Uterus (tissue), 2 donors: ENCODE measurements at regions not wholly inside any gene's neighbourhood (a gene's known extent, or its start where the extent isn't known, plus 50 kb on each side); places are given as distances from the start of the nearest gene placed in this dataset.

Experiments
- POLR2A ChIP-seq, 2 donors: fragments of 450-650 bp; IDR thresholded peaks; one replicate each; pipeline ENCODE4 v1.6.1; 2016; ENCODE audit warnings: antibody characterized with exemption in 2 of 2, mild to moderate bottlenecking in 1 of 2, moderate library complexity in 1 of 2
- TF ChIP-seq, protein P1 (sequence below), 4 experiments: fragments of 200-600 bp in 2 of 4; fragments of 450-650 bp in 2 of 4; sonication (generic) in 2 of 4; IDR thresholded peaks; one replicate each; pipeline ENCODE4 v1.5.1; 2016 to 2019; ENCODE audit warnings: antibody characterized with exemption in 4 of 4, mild to moderate bottlenecking in 2 of 4, moderate library complexity in 1 of 4

DNA sequence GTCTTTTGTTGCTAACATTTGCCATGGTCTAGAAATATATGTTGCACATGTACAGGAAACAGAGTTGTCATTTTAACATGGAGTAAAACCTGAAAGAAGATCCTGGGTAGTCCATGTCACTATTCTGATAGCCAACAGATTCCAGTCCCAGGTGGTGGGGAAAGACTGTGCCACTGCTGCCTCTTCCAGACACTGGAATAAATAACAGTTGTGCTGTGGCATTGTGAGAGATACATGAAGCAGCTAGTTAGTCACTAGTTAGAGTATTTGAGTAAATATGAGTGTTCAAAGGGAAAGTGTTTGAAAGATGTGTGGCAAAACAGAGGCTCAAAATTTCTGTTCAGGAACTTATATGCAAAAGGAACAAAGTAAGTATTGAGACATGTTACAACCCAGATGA lies 1408.3 kb downstream of the EFNA5 start:
- TF ChIP-seq, protein P1, sequence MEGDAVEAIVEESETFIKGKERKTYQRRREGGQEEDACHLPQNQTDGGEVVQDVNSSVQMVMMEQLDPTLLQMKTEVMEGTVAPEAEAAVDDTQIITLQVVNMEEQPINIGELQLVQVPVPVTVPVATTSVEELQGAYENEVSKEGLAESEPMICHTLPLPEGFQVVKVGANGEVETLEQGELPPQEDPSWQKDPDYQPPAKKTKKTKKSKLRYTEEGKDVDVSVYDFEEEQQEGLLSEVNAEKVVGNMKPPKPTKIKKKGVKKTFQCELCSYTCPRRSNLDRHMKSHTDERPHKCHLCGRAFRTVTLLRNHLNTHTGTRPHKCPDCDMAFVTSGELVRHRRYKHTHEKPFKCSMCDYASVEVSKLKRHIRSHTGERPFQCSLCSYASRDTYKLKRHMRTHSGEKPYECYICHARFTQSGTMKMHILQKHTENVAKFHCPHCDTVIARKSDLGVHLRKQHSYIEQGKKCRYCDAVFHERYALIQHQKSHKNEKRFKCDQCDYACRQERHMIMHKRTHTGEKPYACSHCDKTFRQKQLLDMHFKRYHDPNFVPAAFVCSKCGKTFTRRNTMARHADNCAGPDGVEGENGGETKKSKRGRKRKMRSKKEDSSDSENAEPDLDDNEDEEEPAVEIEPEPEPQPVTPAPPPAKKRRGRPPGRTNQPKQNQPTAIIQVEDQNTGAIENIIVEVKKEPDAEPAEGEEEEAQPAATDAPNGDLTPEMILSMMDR (IDR thresholded peaks at IDR 0.05): no peak
- TF ChIP-seq POLR2A (IDR thresholded peaks at IDR 0.05): no peak
